Upper lobe of left lung (tissue), 4 donors: ENCODE measurements at regions not wholly inside any gene's neighbourhood (a gene's known extent, or its start where the extent isn't known, plus 50 kb on each side); places are given as distances from the start of the nearest gene placed in this dataset.

ENCODE experiments used
- CTCF ChIP-seq, 6 experiments: fragments of 450-650 bp in 4 of 6; fragments of 200-600 bp in 2 of 6; sonication (generic) in 2 of 6; IDR thresholded peaks; one replicate each; pipeline ENCODE4 v1.5.1; 2016 to 2019; ENCODE audit warnings: antibody characterized with exemption in 6 of 6
- POLR2AphosphoS5 ChIP-seq, 2 donors: sonication (generic); formaldehyde crosslinking; IDR thresholded peaks; one replicate each; pipeline ENCODE4 v1.5.1; 2017; ENCODE audit warnings: antibody characterized with exemption in 2 of 2

GRCh38 chr1:60311838-60312237 lies 238.3 kb upstream of the C1orf87 start:
- TF ChIP-seq CTCF (IDR thresholded peaks at IDR 0.05), result no peak
- no peak for TF ChIP-seq POLR2AphosphoS5 (IDR thresholded peaks at IDR 0.05)
